Left lung (tissue), 4 donors: ENCODE measurements at regions not wholly inside any gene's neighbourhood (a gene's known extent, or its start where the extent isn't known, plus 50 kb on each side); places are given as distances from the start of the nearest gene placed in this dataset.
A peak's percentile ranks its signal among the peaks of the same experiment; 100 is the strongest.

ENCODE experiments used
- ATAC-seq: fragments of 200-7000 bp; cut with Tn5 transposase; one replicate; pipeline ENCODE4 v1.9.1; 2020; ENCODE audit warnings: moderate library complexity
- DNase-seq, 4 donors: peaks; one replicate each; pipeline ENCODE4 v3.0.0-alpha.2; 2013 to 2020
- H3K27ac ChIP-seq, 2 donors: fragments of 200-600 bp; sonication (generic) in 1 of 2; one replicate each; pipeline versions ENCODE4 v1.5.0 to v1.8.0; 2020 to 2021
- H3K27me3 ChIP-seq, 2 donors: fragments of 200-600 bp; sonication (generic) in 1 of 2; one replicate each; pipeline versions ENCODE4 v1.5.0 to v1.8.0; 2020 to 2021
- H3K36me3 ChIP-seq, 2 donors: fragments of 200-600 bp; sonication (generic) in 1 of 2; one replicate each; pipeline versions ENCODE4 v1.5.0 to v1.8.0; 2020 to 2021
- H3K4me1 ChIP-seq, 2 donors: fragments of 200-600 bp; one replicate each; pipeline ENCODE4 v1.8.0; 2021
- H3K4me3 ChIP-seq, 2 donors: fragments of 200-600 bp; sonication (generic) in 1 of 2; one replicate each; pipeline versions ENCODE4 v1.5.0 to v1.8.0; 2020 to 2021; ENCODE audit warnings: mild to moderate bottlenecking in 1 of 2
- H3K9me3 ChIP-seq, 2 donors: fragments of 200-600 bp; sonication (generic) in 1 of 2; one replicate each; pipeline versions ENCODE4 v1.5.0 to v1.8.0; 2020 to 2021
- intact Hi-C, 2 donors: fragments of 100-400 bp; cut with DNase I; formaldehyde crosslinking; loops; one replicate each; pipeline versions ENCODE4 v1.11.2 to v1.14.2; 2022
- TF ChIP-seq, protein P1 (sequence below), 2 donors: fragments of 200-600 bp; sonication (generic) in 1 of 2; IDR thresholded peaks; one replicate each; pipeline versions ENCODE4 v1.5.0 to v1.8.0; 2021; ENCODE audit warnings: antibody characterized with exemption in 2 of 2
- donor health status: DM: no; HTN: yes; CAD: no.
- donor health status: DM: no; HTN: no; CAD: no.

DNA sequence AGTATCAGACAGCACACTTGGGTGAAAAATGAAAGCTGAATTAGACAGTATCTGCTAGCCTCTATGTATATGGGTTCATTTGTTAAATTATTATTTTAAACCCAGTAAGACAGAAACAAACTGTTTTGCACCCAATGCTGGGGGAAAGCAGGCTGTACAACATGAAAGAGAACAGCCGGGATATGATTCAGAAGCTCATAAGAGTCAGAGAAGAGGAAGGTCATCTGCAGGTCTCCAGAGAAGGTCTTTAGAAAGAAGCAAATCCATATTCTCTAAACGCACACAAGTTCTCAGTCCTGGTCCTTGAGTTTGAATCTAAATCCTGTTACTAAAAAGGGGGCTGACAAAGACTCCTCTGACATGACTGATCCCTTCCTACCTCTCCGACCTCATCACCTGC, 155.1 kb downstream of the SIPA1L2 start:
- Histone ChIP-seq H3K36me3 (peaks cover 0 to 23% of the 10 kb centered on the region in 2 donors), H3K27me3 (no peaks in the 10 kb centered on the region), H3K4me3 (no peak overlapping the region), H3K9me3 (no peaks in the 10 kb centered on the region), H3K27ac (no peak overlapping the region), H3K4me1 (no peaks in the 10 kb centered on the region)
- intact Hi-C loops, result no loop called here
- TF ChIP-seq, protein P1, sequence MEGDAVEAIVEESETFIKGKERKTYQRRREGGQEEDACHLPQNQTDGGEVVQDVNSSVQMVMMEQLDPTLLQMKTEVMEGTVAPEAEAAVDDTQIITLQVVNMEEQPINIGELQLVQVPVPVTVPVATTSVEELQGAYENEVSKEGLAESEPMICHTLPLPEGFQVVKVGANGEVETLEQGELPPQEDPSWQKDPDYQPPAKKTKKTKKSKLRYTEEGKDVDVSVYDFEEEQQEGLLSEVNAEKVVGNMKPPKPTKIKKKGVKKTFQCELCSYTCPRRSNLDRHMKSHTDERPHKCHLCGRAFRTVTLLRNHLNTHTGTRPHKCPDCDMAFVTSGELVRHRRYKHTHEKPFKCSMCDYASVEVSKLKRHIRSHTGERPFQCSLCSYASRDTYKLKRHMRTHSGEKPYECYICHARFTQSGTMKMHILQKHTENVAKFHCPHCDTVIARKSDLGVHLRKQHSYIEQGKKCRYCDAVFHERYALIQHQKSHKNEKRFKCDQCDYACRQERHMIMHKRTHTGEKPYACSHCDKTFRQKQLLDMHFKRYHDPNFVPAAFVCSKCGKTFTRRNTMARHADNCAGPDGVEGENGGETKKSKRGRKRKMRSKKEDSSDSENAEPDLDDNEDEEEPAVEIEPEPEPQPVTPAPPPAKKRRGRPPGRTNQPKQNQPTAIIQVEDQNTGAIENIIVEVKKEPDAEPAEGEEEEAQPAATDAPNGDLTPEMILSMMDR (IDR thresholded peaks at IDR 0.05), result no peak
- no peak for DNase-seq
- ATAC-seq, result no peak

DNA sequence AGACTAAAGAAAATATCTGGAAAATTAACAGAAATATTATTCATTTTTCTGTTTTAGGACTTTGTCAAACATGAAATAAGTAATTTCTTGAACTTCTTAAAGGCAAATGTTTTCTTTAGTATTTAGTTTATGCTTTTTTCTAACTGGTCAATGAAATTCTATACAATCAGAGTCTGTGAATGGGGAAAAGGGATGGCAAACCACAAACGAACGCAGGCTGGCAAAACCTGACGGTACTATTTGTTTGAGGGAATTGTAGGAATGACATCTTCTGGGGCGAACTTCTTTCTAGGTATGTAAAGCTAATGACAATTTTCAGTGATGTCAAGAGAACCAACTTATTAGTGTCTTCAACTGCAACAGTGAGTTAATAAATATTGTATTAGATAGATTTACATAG, 156.0 kb downstream of the SIPA1L2 start:
- Histone ChIP-seq H3K36me3 (peaks cover 0 to 20% of the 10 kb centered on the region in 2 donors), H3K27me3 (no peaks in the 10 kb centered on the region), H3K9me3 (no peaks in the 10 kb centered on the region), H3K4me1 (no peaks in the 10 kb centered on the region), H3K27ac (no peak overlapping the region), H3K4me3 (no peak overlapping the region)
- intact Hi-C loops, result no loop called here
- ATAC-seq, result no peak
- DNase-seq, result no peak
- TF ChIP-seq, protein P1 (IDR thresholded peaks at IDR 0.05), result no peak

DNA sequence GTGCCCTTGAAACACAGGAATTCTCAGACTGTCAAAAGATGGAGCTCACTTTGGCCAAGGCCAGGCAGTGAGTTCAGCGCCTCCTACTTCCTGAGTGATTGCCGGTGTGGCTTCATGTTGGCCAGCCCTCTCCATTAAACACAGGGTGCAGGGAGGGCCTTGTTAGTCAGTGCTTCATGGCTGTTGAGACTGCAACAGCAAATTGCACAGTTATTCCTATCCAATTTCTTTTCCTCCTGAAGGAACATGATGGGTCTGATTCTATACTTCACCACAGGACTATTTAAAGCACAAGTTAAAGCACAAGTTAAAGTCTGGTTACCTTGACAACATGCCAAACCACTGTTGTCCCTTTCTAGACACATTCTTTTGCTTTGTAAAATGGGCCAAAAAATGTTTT, 156.6 kb downstream of the SIPA1L2 start:
- Histone ChIP-seq H3K36me3 (peaks cover 0 to 20% of the 10 kb centered on the region in 2 donors), H3K27me3 (no peaks in the 10 kb centered on the region), H3K27ac (peak overlapping the region in 1 of 2 donors; percentile 8), H3K4me1 (no peaks in the 10 kb centered on the region), H3K4me3 (no peak overlapping the region), H3K9me3 (no peaks in the 10 kb centered on the region)
- DNase-seq (no peak), ATAC-seq (peak; percentile 68)
- TF ChIP-seq, protein P1 (IDR thresholded peaks at IDR 0.05), result no peak
- intact Hi-C loops, result no loop called here

DNA sequence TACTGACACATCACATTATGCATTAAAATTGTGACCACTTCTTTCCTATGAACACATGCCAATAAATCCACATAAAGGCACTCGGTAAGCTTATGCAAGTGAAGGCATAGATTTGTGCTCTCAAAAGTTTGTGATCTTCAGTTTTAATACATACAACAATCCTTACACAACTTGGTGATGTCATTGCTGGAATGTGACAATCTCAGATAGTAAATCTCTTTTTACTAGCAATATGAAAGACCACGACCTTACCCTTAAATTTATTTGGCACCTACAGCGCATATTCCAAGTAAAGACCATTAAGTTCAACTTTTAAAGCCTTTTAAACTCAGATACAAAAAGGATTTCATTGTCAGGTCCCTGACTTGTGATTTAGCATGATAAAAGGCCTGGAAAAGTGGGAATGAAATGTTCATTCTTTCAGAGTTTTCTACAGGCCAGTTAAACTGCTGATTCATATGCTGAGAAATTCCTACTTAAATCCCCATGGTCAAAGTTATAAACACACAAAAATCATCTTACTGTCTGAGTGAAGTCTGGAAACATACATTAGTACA, 157.4 kb downstream of the SIPA1L2 start:
- H3K4me1 ChIP-seq, result no peaks in the 10 kb centered on the region
- no peak overlapping the region for H3K4me3 ChIP-seq
- TF ChIP-seq, protein P1 (IDR thresholded peaks at IDR 0.05), result no peak
- DNase-seq, result no peak
- H3K9me3 ChIP-seq, result no peaks in the 10 kb centered on the region
- intact Hi-C loops, result no loop called here
- peak; percentile 30 for ATAC-seq
- H3K36me3 ChIP-seq, result peaks cover 0 to 20% of the 10 kb centered on the region in 2 donors
- H3K27ac ChIP-seq, result peak overlapping the region in 1 of 2 donors; percentile 8
- no peaks in the 10 kb centered on the region for H3K27me3 ChIP-seq

DNA sequence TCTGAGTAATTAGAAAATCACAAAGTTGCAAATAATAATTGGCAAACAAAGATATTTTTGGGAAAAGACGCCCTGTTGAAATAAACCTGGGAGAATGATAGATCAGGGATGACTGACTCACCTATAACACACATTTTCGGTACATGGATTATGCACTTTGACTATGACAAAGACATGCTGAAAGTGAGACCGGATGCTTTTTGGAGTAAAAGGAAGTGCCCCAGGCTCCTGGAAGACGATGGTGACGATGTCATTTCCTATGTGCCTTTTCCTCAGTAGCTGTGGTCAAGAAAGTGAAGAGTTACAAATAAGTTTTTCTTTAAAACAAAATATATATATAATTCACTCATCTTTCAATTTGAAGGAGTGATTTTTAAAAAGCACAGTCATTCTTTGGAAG, 158.7 kb downstream of the SIPA1L2 start:
- peaks cover 0 to 33% of the 10 kb centered on the region in 2 donors for H3K36me3 ChIP-seq
- no peaks in the 10 kb centered on the region for H3K27me3 ChIP-seq
- no peaks in the 10 kb centered on the region for H3K9me3 ChIP-seq
- no peak for ATAC-seq
- H3K27ac ChIP-seq, result peak overlapping the region in 1 of 2 donors; percentile 24
- TF ChIP-seq, protein P1 (IDR thresholded peaks at IDR 0.05), result no peak
- no peaks in the 10 kb centered on the region for H3K4me1 ChIP-seq
- intact Hi-C loops, result no loop called here
- DNase-seq, result no peak
- no peak overlapping the region for H3K4me3 ChIP-seq
